Neutrophil (primary cell): ENCODE measurements at regions not wholly inside any gene's neighbourhood (a gene's known extent, or its start where the extent isn't known, plus 50 kb on each side); places are given as distances from the start of the nearest gene placed in this dataset.

Experiments
- H3K27ac ChIP-seq: fragments of 200-600 bp; sonication (generic); 2 replicates; pipeline ENCODE4 v1.5.1; 2016; ENCODE audit warnings: mild to moderate bottlenecking, moderate library complexity
- H3K27me3 ChIP-seq: fragments of 200-600 bp; sonication (generic); 2 replicates; pipeline ENCODE4 v1.6.0; 2016; ENCODE audit warnings: mild to moderate bottlenecking
- H3K36me3 ChIP-seq: fragments of 200-600 bp; sonication (generic); 2 replicates; pipeline ENCODE4 v1.5.1; 2017
- H3K4me1 ChIP-seq, 2 experiments: fragments of 200-600 bp in 1 of 2; sonication (generic) in 1 of 2; 1 replicate in 1 of 2; 2 replicates in 1 of 2; pipeline versions ENCODE4 v1.5.1 to v1.6.1; 2013 to 2016; ENCODE audit warnings: low read depth in 1 of 2, low read length in 1 of 2, mild to moderate bottlenecking in 1 of 2, moderate library complexity in 1 of 2; ENCODE audit not compliant: control insufficient read depth in 1 of 2, insufficient read depth in 1 of 2
- H3K4me3 ChIP-seq, 2 experiments: fragments of 200-600 bp in 1 of 2; sonication (generic) in 1 of 2; 1 replicate in 1 of 2; 2 replicates in 1 of 2; pipeline ENCODE4 v1.5.1; 2013 to 2016; ENCODE audit warnings: low read depth in 1 of 2, low read length in 1 of 2, mild to moderate bottlenecking in 1 of 2, moderate library complexity in 1 of 2
- H3K9me3 ChIP-seq: fragments of 200-600 bp; sonication (generic); 2 replicates; pipeline ENCODE4 v1.5.1; 2016
- TF ChIP-seq, protein P1 (sequence below): fragments of 200-600 bp; sonication (generic); IDR thresholded peaks from 2 replicates; pipeline ENCODE4 v1.5.1; 2016; ENCODE audit warnings: antibody characterized with exemption

- Histone ChIP-seq H3K4me3 (no peak overlapping the region), H3K27ac (no peak overlapping the region), H3K4me1 (no peaks in the 10 kb centered on the region), H3K36me3 (no peaks in the 10 kb centered on the region), H3K27me3 (no peaks in the 10 kb centered on the region), H3K9me3 (no peaks in the 10 kb centered on the region)
- TF ChIP-seq, protein P1, sequence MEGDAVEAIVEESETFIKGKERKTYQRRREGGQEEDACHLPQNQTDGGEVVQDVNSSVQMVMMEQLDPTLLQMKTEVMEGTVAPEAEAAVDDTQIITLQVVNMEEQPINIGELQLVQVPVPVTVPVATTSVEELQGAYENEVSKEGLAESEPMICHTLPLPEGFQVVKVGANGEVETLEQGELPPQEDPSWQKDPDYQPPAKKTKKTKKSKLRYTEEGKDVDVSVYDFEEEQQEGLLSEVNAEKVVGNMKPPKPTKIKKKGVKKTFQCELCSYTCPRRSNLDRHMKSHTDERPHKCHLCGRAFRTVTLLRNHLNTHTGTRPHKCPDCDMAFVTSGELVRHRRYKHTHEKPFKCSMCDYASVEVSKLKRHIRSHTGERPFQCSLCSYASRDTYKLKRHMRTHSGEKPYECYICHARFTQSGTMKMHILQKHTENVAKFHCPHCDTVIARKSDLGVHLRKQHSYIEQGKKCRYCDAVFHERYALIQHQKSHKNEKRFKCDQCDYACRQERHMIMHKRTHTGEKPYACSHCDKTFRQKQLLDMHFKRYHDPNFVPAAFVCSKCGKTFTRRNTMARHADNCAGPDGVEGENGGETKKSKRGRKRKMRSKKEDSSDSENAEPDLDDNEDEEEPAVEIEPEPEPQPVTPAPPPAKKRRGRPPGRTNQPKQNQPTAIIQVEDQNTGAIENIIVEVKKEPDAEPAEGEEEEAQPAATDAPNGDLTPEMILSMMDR = no peak
Observed at GRCh38 chr2:133780099-133780996, 212.1 kb upstream of the NCKAP5 start.

GRCh38 chr2:133780997-133781513 is 212.8 kb upstream of the NCKAP5 start:
- no peak overlapping the region for H3K4me3 ChIP-seq
- H3K36me3 ChIP-seq = no peaks in the 10 kb centered on the region
- TF ChIP-seq, protein P1 = no peak
- no peaks in the 10 kb centered on the region for H3K27me3 ChIP-seq
- no peaks in the 10 kb centered on the region for H3K9me3 ChIP-seq
- H3K4me1 ChIP-seq = no peaks in the 10 kb centered on the region
- no peak overlapping the region for H3K27ac ChIP-seq

GRCh38 chr2:133787207-133787606 is 218.9 kb upstream of the NCKAP5 start:
- no peaks in the 10 kb centered on the region for H3K9me3 ChIP-seq
- no peak overlapping the region for H3K27ac ChIP-seq
- TF ChIP-seq, protein P1 = no peak
- H3K4me3 ChIP-seq = no peak overlapping the region
- H3K4me1 ChIP-seq = no peaks in the 10 kb centered on the region
- H3K36me3 ChIP-seq = no peaks in the 10 kb centered on the region
- H3K27me3 ChIP-seq = no peaks in the 10 kb centered on the region

DNA sequence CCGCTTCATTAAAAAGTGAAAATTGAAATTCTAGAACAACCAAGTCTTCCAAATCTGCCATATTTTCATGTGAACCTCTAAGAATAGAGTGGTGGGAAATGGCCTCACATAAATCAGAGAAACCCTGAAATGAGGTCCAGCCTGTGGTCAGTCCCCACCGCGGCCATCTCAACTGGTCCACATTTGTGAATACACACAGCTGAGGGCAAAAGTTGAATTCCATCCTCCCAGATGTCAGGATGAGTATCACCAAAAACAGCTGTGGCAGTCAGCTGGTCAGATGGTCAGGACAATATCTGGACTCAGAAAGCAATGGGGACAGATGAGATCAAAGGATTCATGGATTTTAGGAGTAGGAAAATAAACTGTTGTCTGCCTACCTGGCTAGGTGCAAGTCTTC is 219.4 kb upstream of the NCKAP5 start:
- H3K4me1 ChIP-seq = no peaks in the 10 kb centered on the region
- no peak overlapping the region for H3K4me3 ChIP-seq
- TF ChIP-seq, protein P1 = no peak
- no peaks in the 10 kb centered on the region for H3K36me3 ChIP-seq
- H3K9me3 ChIP-seq = no peaks in the 10 kb centered on the region
- H3K27me3 ChIP-seq = no peaks in the 10 kb centered on the region
- no peak overlapping the region for H3K27ac ChIP-seq

- TF ChIP-seq, protein P1 = no peak
Observed at GRCh38 chr2:133788386-133788785, 220.1 kb upstream of the NCKAP5 start.

More at GRCh38 chr2:133788386-133788785, 220.1 kb upstream of the NCKAP5 start:
- no peaks in the 10 kb centered on the region for H3K9me3 ChIP-seq
- H3K4me3 ChIP-seq = no peak overlapping the region
- H3K4me1 ChIP-seq = no peaks in the 10 kb centered on the region
- H3K27ac ChIP-seq = no peak overlapping the region
- no peaks in the 10 kb centered on the region for H3K36me3 ChIP-seq
- H3K27me3 ChIP-seq = no peaks in the 10 kb centered on the region
